Activated naive CD4-positive, alpha-beta T cell treated with anti-CD3 and anti-CD28 coated beads, Interleukin-2, amount 50 U/mL, for 72 hours (primary cell): ENCODE measurements at regions not wholly inside any gene's neighbourhood (a gene's known extent, or its start where the extent isn't known, plus 50 kb on each side); places are given as distances from the start of the nearest gene placed in this dataset.

ENCODE experiments used
- ATAC-seq, 2 donors: fragments of 150-1000 bp; cut with Tn5 transposase; 2 replicates each; pipeline ENCODE4 v1.10.0; 2021; ENCODE audit warnings: mild to moderate bottlenecking in 2 of 2, moderate library complexity in 2 of 2
- DNase-seq, 2 donors: peaks; one replicate each; pipeline ENCODE4 v3.0.0; 2021 to 2022; ENCODE audit warnings: low spot score in 2 of 2
- H3K27ac Mint-ChIP-seq, 2 donors: one replicate each; pipeline ENCODE4 v1.8.0; 2022; ENCODE audit warnings: mild to moderate bottlenecking in 2 of 2, mixed read lengths in 2 of 2
- H3K36me3 Mint-ChIP-seq, 2 donors: one replicate each; pipeline ENCODE4 v1.8.0; 2022; ENCODE audit warnings: mixed read lengths in 2 of 2
- H3K9me3 Mint-ChIP-seq, 2 donors: one replicate each; pipeline ENCODE4 v1.8.0; 2022; ENCODE audit warnings: mixed read lengths in 2 of 2

DNA sequence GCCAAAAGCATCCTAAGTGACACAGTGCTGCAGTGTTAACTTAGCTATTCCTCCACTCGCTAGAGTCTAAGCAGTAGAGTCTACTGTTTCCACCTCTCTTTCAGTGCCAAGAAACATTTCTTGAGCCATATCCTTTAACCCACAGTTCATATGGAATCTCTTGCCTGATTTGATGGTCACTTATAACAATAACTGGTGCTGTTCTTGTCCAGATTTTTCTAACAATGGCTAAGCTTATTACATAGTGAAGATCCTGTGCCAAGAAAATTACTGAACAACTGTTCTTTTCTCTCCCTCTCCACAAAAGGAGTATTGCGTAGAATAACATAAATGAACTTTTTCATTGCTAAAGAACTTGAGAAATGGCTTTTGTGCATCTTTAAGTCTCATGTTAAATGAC lies 121.3 kb downstream of the CDC7 start:
- DNase-seq, result no peak
- no peak for ATAC-seq
- Mint-ChIP-seq H3K36me3 (no peaks in the 10 kb centered on the region), H3K27ac (no peak overlapping the region), H3K9me3 (peaks cover 0 to 5% of the 10 kb centered on the region in 2 donors)

DNA sequence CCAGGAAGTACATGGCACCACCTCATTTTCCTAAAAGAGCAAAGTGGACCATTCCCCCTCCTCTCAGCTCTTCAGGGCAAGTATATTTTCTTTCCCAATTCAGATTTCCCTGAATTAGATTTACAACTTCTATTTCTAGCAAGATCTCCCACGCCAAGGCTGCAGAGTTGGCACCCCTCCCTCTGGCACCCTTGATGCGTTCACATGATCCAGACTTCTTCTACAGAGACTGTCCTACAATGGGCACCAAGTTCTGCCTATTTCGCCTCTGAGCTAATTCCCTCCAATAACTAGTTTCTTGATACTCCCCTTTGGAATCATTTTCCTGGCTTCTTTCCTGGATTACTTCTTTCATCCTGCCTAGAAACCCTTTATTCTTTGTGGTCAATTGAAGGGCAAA lies 122.0 kb downstream of the CDC7 start:
- Mint-ChIP-seq H3K27ac (no peak overlapping the region), H3K36me3 (no peaks in the 10 kb centered on the region), H3K9me3 (peaks cover 0 to 5% of the 10 kb centered on the region in 2 donors)
- DNase-seq, result no peak
- no peak for ATAC-seq

DNA sequence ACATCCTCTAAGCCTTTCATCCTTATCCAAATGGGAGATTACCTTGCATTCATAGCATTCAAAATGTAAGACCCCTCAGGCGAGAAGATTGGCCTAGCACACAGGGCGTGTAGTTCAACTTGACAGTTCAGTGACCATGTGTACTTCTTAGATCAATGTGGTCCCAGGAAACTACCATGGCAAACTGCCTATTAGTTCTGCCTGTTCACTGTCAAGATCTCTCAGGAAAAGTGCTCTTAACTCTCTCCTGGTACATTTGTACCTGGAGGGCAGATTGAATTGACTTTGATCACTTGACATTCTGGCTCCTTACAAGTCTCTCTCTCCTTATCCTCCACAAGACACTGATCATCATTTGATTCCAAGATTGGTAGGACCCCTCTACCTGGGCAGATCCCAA lies 122.4 kb downstream of the CDC7 start:
- DNase-seq (no peak), ATAC-seq (no peak)
- no peaks in the 10 kb centered on the region for H3K36me3 Mint-ChIP-seq
- H3K27ac Mint-ChIP-seq, result no peak overlapping the region
- peaks cover 0 to 5% of the 10 kb centered on the region in 2 donors for H3K9me3 Mint-ChIP-seq

DNA sequence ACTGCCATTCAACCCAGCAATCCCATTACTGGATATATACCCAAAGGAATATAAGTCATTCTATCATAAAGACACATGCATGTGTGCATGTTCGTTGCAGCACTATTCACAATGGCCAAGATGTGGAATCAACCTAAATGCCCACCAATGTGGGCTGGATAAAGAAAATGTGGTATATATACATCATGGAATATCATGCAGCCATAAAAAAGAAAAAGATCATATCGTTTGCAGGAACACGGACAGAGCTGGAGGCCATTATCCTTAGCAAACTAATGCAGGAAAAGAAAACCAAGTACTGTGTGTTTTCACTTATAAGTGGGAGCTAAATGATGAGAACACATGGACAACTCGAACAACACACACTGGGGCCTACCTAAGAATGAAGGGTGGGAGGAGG lies 123.7 kb downstream of the CDC7 start:
- no peak for ATAC-seq
- H3K36me3 Mint-ChIP-seq, result no peaks in the 10 kb centered on the region
- no peak overlapping the region for H3K27ac Mint-ChIP-seq
- no peak for DNase-seq
- peaks cover 0 to 5% of the 10 kb centered on the region in 2 donors for H3K9me3 Mint-ChIP-seq
